Calu3 (cell line): ENCODE measurements at regions not wholly inside any gene's neighbourhood (a gene's known extent, or its start where the extent isn't known, plus 50 kb on each side); places are given as distances from the start of the nearest gene placed in this dataset.

ENCODE experiments used
- BruUV-seq: library from RNA; stranded (reverse); fragments of 400-500 nt; replicated peaks from 2 replicates; lab custom pipeline; 2021; lab: Mats Ljungman, UMichigan
- CTCF ChIA-PET: fragments of 300-600 bp; sonication (Branson Sonifier 250); formaldehyde crosslinking; loops from one replicate; lab custom pipeline; 2022; ENCODE audit warnings: antibody characterized with exemption; lab: Charles Lee
- DNase-seq: peaks from one replicate; pipeline ENCODE4 v3.0.0; 2022
- H3K27ac Mint-ChIP-seq: one replicate; pipeline ENCODE4 v1.8.0; 2022; ENCODE audit warnings: mixed read lengths; ENCODE audit not compliant: unreplicated experiment
- H3K27me3 Mint-ChIP-seq: one replicate; pipeline ENCODE4 v1.8.0; 2022; ENCODE audit warnings: mixed read lengths; ENCODE audit not compliant: unreplicated experiment
- H3K36me3 Mint-ChIP-seq: one replicate; pipeline ENCODE4 v1.8.0; 2022; ENCODE audit warnings: mild to moderate bottlenecking, moderate library complexity, mixed read lengths; ENCODE audit not compliant: insufficient read depth, unreplicated experiment
- H3K4me1 Mint-ChIP-seq: one replicate; pipeline ENCODE4 v1.8.0; 2022; ENCODE audit warnings: mild to moderate bottlenecking, low read depth, mixed read lengths; ENCODE audit not compliant: unreplicated experiment
- H3K4me3 Mint-ChIP-seq: one replicate; pipeline ENCODE4 v1.8.0; 2022; ENCODE audit warnings: mild to moderate bottlenecking, low read depth, moderate library complexity, mixed read lengths; ENCODE audit not compliant: unreplicated experiment
- H3K9me3 Mint-ChIP-seq: one replicate; pipeline ENCODE4 v1.8.0; 2022; ENCODE audit warnings: low read depth, mixed read lengths; ENCODE audit not compliant: unreplicated experiment
- CTCF ChIP-seq: fragments of 200-600 bp; IDR thresholded peaks from one replicate; pipeline ENCODE4 v1.8.0; 2022; ENCODE audit warnings: antibody characterized with exemption; ENCODE audit not compliant: unreplicated experiment
- intact Hi-C: fragments of 100-400 bp; cut with micrococcal nuclease; formaldehyde crosslinking; loops from one replicate; pipeline ENCODE4 v1.10.0; 2022; ENCODE audit not compliant: unreplicated experiment

GRCh38 chr11:131201674-131202073 lies 168.7 kb upstream of the NTM start:
- H3K27me3 Mint-ChIP-seq: no peaks in the 10 kb centered on the region
- no peaks in the 10 kb centered on the region for H3K4me1 Mint-ChIP-seq
- peaks cover 3% of the 10 kb centered on the region for H3K36me3 Mint-ChIP-seq
- BruUV-seq: no TSS peak
- no peak for DNase-seq
- CTCF ChIA-PET: no interaction called here
- intact Hi-C loops: no loop called here
- H3K27ac Mint-ChIP-seq: no peak overlapping the region
- H3K4me3 Mint-ChIP-seq: no peak overlapping the region
- TF ChIP-seq CTCF: no peak
- peaks cover 8% of the 10 kb centered on the region for H3K9me3 Mint-ChIP-seq

GRCh38 chr11:131203040-131203439 lies 167.4 kb upstream of the NTM start:
- intact Hi-C loops: no loop called here
- no peaks in the 10 kb centered on the region for H3K27me3 Mint-ChIP-seq
- no peak for DNase-seq

GRCh38 chr11:131204282-131204681 lies 166.1 kb upstream of the NTM start:
- CTCF ChIA-PET: no interaction called here
- Mint-ChIP-seq H3K9me3 (peaks cover 20% of the 10 kb centered on the region), H3K4me3 (no peak overlapping the region), H3K36me3 (peaks cover 3% of the 10 kb centered on the region), H3K4me1 (no peaks in the 10 kb centered on the region), H3K27ac (no peak overlapping the region), H3K27me3 (no peaks in the 10 kb centered on the region)
- intact Hi-C loops: no loop called here
- DNase-seq: no peak
- no TSS peak for BruUV-seq
- no peak for TF ChIP-seq CTCF

More at GRCh38 chr11:131203040-131203439, 167.4 kb upstream of the NTM start:
- Mint-ChIP-seq H3K4me1 (no peaks in the 10 kb centered on the region), H3K9me3 (peaks cover 16% of the 10 kb centered on the region), H3K4me3 (no peak overlapping the region), H3K36me3 (peaks cover 3% of the 10 kb centered on the region), H3K27ac (no peak overlapping the region)
- BruUV-seq: no TSS peak
- no peak for TF ChIP-seq CTCF
- CTCF ChIA-PET: no interaction called here

GRCh38 chr11:131204765-131205380 lies 165.5 kb upstream of the NTM start:
- CTCF ChIA-PET: no interaction called here
- TF ChIP-seq CTCF: no peak
- BruUV-seq: no TSS peak
- H3K27ac Mint-ChIP-seq: no peak overlapping the region
- peaks cover 3% of the 10 kb centered on the region for H3K36me3 Mint-ChIP-seq
- no peak for DNase-seq
- intact Hi-C loops: no loop called here
- no peaks in the 10 kb centered on the region for H3K27me3 Mint-ChIP-seq
- no peak overlapping the region for H3K4me3 Mint-ChIP-seq
- H3K4me1 Mint-ChIP-seq: no peaks in the 10 kb centered on the region
- peaks cover 20% of the 10 kb centered on the region for H3K9me3 Mint-ChIP-seq
